Fibroblast of the aortic adventitia (primary cell): ENCODE measurements at regions not wholly inside any gene's neighbourhood (a gene's known extent, or its start where the extent isn't known, plus 50 kb on each side); places are given as distances from the start of the nearest gene placed in this dataset.

Experiments
- DNase-seq: peaks from one replicate; pipeline ENCODE4 v3.0.0-alpha.2; 2010; ENCODE audit warnings: low read depth
- H3K4me3 ChIP-seq: 2 replicates; pipeline ENCODE4 v1.5.1; 2011; ENCODE audit warnings: low read depth, mild to moderate bottlenecking, control low read depth, low read length, moderate library complexity
- TF ChIP-seq, protein P1 (sequence below): IDR thresholded peaks from 2 replicates; pipeline ENCODE4 v1.5.1; 2011; ENCODE audit warnings: mild to moderate bottlenecking, low read length, control low read depth, inconsistent platforms; ENCODE audit not compliant: insufficient read depth

DNA sequence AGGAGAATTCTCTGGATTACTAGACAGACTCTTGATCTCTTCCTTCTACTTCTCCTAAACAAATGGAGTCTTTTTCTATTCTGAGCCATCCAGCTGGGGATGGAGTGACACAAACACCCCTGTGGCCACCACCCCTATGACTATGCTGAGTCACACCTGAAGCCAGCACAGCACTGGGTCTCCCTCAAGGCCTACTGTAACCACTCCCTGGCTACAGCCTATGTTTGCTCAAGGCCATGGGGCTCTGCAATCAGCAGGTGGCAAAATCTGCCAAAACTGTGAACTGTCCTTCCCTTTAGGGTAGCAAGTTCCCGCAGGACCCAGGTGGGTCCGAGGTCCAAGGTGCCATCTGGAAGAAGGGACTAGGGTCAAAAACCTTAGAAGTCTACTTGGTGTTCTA, 132.3 kb downstream of the TINAG start:
- no peak for DNase-seq
- no peak overlapping the region for H3K4me3 ChIP-seq
- TF ChIP-seq, protein P1, sequence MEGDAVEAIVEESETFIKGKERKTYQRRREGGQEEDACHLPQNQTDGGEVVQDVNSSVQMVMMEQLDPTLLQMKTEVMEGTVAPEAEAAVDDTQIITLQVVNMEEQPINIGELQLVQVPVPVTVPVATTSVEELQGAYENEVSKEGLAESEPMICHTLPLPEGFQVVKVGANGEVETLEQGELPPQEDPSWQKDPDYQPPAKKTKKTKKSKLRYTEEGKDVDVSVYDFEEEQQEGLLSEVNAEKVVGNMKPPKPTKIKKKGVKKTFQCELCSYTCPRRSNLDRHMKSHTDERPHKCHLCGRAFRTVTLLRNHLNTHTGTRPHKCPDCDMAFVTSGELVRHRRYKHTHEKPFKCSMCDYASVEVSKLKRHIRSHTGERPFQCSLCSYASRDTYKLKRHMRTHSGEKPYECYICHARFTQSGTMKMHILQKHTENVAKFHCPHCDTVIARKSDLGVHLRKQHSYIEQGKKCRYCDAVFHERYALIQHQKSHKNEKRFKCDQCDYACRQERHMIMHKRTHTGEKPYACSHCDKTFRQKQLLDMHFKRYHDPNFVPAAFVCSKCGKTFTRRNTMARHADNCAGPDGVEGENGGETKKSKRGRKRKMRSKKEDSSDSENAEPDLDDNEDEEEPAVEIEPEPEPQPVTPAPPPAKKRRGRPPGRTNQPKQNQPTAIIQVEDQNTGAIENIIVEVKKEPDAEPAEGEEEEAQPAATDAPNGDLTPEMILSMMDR = no peak

DNA sequence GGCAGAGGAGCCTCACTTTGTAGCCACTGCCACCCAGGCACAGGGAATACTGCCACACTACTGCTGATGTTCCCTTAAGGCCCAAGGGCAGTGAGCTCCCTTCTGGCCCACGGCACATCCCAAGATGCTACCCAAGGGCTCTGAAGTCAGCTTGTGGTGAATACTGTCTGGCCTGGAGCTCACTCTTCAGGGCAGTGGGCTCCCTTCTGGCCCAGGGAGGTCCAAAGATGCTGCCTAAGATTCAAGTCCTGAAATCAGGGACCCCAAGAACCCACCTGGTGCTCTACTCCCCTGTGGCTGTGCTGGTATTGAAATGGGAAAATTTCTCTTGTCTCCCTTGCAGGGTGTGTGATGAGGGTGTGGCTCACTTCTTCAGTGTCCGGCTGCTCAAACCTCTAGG, 132.8 kb downstream of the TINAG start:
- H3K4me3 ChIP-seq = no peak overlapping the region
- no peak for DNase-seq
- TF ChIP-seq, protein P1 = no peak

DNA sequence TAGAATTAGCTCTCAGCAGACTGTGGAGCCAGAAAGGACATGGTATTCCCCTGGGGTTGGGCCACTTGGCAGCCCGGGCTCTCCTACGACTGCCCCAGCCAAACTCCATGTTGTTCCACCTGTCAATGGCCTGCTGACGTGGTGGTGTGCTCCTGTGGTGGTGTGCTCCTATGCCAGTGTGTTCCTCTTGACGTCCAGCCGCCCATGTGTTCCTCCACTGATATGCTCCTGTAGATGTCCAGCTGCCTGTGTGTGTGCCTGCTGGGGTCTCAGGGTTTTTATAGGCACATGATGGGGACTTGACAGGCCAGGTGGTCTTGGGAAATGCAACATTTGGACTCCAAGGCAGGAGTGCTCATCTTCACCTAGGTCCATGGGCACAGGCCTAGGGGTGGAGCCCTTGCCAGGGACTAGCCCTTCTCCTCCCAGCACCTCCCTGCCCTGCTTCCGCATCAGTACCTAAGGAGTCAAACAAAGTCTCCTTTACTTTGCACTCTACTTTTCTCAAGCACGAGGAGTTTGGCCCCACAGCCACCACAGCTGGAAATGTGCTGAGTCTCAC, 133.5 kb downstream of the TINAG start:
- no peak overlapping the region for H3K4me3 ChIP-seq
- TF ChIP-seq, protein P1 = no peak
- DNase-seq = no peak

DNA sequence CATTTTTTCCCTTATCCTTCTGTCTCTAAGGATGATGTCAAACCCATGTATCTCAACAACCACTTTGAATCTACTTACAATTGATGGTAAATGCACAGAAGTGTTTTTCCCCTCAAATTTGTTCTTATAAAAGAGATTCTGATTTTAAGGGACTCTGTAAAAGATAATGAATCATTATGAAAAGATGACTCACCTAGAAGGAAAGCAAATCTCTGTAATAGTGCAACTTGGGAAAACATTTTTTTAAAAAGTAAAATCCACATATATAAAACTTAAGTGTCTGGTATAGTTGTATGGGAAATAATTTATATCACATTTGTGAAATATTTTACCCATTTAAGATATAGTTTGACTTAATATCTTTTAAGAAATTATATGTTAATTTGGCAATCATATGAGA, 137.0 kb downstream of the TINAG start:
- DNase-seq = no peak
- TF ChIP-seq, protein P1 = no peak
- no peak overlapping the region for H3K4me3 ChIP-seq

DNA sequence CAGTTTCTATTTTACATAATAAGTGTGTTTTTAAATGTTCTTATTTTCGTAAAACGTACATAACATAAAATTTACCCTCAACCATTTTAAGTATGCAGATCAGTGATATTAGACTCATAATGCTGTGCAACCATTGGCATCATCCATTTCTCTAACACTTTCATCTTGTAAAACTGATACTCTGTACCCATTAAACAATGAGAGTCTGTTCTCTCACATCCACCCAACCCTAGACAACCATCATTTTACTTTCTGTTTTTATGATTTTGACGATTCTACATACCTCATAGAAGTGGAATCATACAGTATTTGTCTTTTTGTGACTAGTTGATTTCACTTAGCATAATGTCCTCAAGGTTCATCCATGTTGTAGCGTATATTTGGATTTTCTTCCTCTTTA, 140.4 kb downstream of the TINAG start:
- TF ChIP-seq, protein P1 = no peak
- no peak for DNase-seq
- no peak overlapping the region for H3K4me3 ChIP-seq

DNA sequence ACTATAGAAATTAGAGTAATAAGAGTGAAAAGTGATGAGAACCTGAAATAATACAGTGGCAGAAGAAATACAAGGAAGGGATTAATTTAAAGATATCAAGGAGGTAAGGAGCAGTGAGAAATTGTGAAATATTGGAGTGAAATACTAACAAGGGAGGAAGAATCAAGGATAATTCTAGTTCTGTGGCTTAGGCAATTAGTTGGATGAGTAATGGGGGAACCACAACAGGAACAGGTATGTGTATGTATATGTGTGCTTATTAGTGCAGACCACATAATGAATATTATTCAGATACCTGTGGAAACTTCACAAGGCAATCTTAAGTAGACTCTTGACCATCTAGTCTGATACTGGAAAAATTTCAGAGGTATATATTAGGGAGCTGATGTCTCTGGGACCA, 143.3 kb downstream of the TINAG start:
- DNase-seq = no peak
- TF ChIP-seq, protein P1 = no peak

DNA sequence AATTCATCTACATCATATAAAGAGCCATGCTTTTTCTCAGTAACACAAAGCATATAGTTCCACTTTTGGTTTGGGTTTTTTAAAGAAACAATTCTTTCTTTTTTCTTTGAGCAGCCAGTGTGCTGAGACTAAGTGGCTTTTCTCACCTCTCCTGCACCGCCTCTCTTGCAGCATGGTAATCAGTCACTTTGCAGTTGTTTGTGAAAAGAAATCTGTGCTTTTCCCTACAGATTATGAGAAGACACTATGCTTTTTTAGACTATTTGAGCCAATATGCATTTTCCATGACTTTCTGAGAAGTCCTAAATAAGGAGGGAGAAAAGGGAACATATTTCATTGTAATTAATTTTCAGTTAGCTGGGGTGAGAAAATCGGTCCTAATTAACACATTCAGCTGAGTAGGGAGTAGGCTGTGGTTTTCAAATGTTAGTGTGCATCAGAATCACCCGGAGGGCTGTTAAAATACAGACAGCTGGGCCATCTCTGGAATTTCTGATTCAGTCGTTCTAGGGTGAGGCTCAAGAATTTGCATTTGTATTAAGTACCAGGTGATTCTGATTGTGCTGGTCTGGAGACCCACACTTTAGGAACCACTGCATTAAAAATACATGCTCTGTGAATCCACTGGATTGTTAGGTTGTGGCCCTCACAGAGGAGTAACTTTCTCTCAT, 155.2 kb downstream of the TINAG start:
- DNase-seq = no peak
- no peak overlapping the region for H3K4me3 ChIP-seq
- TF ChIP-seq, protein P1 = no peak

More for the DNA sequence above, 143.3 kb downstream of the TINAG start:
- H3K4me3 ChIP-seq = no peak overlapping the region
